ENCODE measurements at regions not wholly inside any gene's neighbourhood (a gene's known extent, or its start where the extent isn't known, plus 50 kb on each side); places are given as distances from the start of the nearest gene placed in this dataset.

- H3K4me3 ChIP-seq (ENCODE audit: low read depth, low read length) = no peak overlapping the region
- TF ChIP-seq MYC (IDR thresholded peaks at IDR 0.05; ENCODE audit: low read depth, low read length) = no peak
- no peak for DNase-seq (ENCODE audit: low read depth)
Observed at GRCh38 chr1:2962541-2962940, 58.7 kb upstream of the ACTRT2 start.

DNA sequence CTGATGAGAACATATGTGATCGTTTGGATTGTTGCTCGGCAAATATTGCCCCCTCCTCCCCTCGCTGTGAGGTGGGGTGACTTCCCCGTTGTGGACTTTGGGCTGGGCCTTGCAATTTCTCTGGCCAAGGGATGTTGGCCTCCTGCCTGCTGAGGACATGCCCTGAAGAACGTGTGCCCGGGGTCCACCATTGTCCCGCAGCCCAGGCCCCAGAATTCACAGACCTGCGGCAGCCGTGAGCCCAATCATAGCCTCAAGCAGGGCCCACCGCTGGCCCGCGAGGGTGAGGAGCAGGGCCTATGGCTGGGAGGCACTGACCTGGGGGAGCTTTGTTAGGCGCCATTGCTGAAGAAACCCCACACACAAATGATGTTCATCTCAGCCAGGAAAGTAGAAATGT lies 58.3 kb upstream of the ACTRT2 start:
- TF ChIP-seq, protein P1, sequence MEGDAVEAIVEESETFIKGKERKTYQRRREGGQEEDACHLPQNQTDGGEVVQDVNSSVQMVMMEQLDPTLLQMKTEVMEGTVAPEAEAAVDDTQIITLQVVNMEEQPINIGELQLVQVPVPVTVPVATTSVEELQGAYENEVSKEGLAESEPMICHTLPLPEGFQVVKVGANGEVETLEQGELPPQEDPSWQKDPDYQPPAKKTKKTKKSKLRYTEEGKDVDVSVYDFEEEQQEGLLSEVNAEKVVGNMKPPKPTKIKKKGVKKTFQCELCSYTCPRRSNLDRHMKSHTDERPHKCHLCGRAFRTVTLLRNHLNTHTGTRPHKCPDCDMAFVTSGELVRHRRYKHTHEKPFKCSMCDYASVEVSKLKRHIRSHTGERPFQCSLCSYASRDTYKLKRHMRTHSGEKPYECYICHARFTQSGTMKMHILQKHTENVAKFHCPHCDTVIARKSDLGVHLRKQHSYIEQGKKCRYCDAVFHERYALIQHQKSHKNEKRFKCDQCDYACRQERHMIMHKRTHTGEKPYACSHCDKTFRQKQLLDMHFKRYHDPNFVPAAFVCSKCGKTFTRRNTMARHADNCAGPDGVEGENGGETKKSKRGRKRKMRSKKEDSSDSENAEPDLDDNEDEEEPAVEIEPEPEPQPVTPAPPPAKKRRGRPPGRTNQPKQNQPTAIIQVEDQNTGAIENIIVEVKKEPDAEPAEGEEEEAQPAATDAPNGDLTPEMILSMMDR (IDR thresholded peaks at IDR 0.05; ENCODE audit: low read depth, low read length) = no peak
- no peak for TF ChIP-seq POLR2A (IDR thresholded peaks at IDR 0.05; ENCODE audit: extremely low read depth, insufficient read length)
- H3K4me3 ChIP-seq (ENCODE audit: low read depth, low read length) = no peak overlapping the region
- DNase-seq (ENCODE audit: low read depth) = no peak

- no peak for DNase-seq (ENCODE audit: low read depth)
- H3K4me3 ChIP-seq (ENCODE audit: low read depth, low read length) = no peak overlapping the region
- no peak for TF ChIP-seq POLR2A (IDR thresholded peaks at IDR 0.05; ENCODE audit: extremely low read depth, insufficient read length)
- no peak for TF ChIP-seq MYC (IDR thresholded peaks at IDR 0.05; ENCODE audit: low read depth, low read length)
- TF ChIP-seq, protein P2, sequence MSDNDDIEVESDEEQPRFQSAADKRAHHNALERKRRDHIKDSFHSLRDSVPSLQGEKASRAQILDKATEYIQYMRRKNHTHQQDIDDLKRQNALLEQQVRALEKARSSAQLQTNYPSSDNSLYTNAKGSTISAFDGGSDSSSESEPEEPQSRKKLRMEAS (IDR thresholded peaks at IDR 0.05; ENCODE audit: low read depth, low read length) = no peak
- TF ChIP-seq, protein P1 (IDR thresholded peaks at IDR 0.05; ENCODE audit: low read depth, low read length) = no peak
Observed at GRCh38 chr1:2965676-2966075, 55.6 kb upstream of the ACTRT2 start.

DNA sequence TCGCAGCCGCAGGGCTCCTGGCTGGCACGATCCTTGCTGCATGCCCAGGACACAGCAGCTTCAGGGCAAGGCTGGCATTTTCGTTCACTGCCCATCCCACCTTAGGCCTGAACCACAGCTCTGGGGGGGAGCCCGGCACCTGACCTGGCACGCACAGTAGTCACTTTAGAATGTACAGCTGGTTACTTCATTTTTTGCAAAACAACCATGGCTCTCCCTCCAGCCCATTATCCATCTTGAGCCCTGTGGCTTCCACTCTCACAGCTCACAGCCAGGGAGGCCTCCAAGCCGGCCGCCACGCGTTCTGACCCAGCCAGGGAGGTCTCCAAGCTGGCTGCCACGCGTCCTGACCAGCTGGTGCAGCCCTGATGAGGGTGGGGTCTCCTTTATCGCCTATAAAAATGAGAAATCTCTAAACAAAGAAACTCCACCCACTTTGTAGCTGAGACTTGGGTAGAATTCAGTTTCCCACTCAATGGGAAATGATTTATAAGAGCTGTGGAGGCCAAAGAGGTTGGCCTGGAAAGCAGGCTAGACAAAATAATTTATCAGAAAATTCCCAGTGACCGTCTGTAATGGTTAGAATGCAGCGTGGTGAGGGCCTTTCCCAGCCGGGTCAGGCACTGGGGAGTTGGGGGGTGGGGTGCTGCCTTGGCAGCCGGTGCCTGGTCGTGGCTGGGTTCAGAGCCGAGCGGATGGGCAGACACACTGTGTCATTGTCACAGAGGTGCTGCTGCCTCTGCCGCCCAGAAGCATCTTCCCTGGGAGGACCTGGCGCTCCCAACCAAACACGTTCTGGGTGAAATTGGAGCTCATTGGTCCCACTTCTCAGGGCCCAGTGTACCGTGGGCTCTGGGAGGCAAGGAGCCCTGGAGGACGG lies 54.6 kb upstream of the ACTRT2 start:
- TF ChIP-seq POLR2A (IDR thresholded peaks at IDR 0.05; ENCODE audit: extremely low read depth, insufficient read length) (no peak), MYC (IDR thresholded peaks at IDR 0.05; ENCODE audit: low read depth, low read length) (no peak)
- TF ChIP-seq, protein P1 (IDR thresholded peaks at IDR 0.05; ENCODE audit: low read depth, low read length) = no peak
- TF ChIP-seq, protein P2 (IDR thresholded peaks at IDR 0.05; ENCODE audit: low read depth, low read length) = no peak
- no peak overlapping the region for H3K4me3 ChIP-seq (ENCODE audit: low read depth, low read length)
- DNase-seq (ENCODE audit: low read depth) = no peak

DNA sequence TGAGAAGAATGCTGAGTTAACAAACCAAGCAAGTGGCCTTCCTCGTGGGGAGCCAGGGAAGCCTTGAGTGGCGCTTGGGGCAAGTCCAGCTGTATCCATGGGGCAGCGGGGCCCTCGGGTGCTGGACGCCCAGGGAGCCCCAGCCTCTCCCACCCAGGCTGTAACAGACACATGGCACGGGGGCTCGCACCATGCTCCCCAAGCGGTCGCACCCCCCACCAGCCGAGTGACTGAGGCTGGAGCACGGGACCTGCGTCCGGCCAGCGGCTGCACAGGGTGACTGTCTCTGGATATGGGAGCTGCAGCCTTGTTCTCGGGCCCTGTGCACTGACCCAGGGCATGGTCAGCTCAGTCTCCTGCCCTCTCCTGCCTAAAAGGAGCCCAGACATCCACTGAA lies 53.9 kb upstream of the ACTRT2 start:
- TF ChIP-seq POLR2A (IDR thresholded peaks at IDR 0.05; ENCODE audit: extremely low read depth, insufficient read length) (no peak), MYC (IDR thresholded peaks at IDR 0.05; ENCODE audit: low read depth, low read length) (no peak)
- TF ChIP-seq, protein P2 (IDR thresholded peaks at IDR 0.05; ENCODE audit: low read depth, low read length) = no peak
- TF ChIP-seq, protein P1 (IDR thresholded peaks at IDR 0.05; ENCODE audit: low read depth, low read length) = no peak
- no peak overlapping the region for H3K4me3 ChIP-seq (ENCODE audit: low read depth, low read length)
- DNase-seq (ENCODE audit: low read depth) = no peak

GRCh38 chr1:2967881-2968280 lies 53.4 kb upstream of the ACTRT2 start:
- H3K4me3 ChIP-seq (ENCODE audit: low read depth, low read length) = no peak overlapping the region
- DNase-seq (ENCODE audit: low read depth) = no peak
- TF ChIP-seq, protein P1 (IDR thresholded peaks at IDR 0.05; ENCODE audit: low read depth, low read length) = no peak
